Large intestine (tissue), 3 donors: ENCODE measurements at regions not wholly inside any gene's neighbourhood (a gene's known extent, or its start where the extent isn't known, plus 50 kb on each side); places are given as distances from the start of the nearest gene placed in this dataset.
"Not testable (repeated sequence)": the region's sequence is repeated elsewhere in the genome, so short reads cannot be mapped to it uniquely, and the experiment has no call there.

Experiments
- DNase-seq, 2 donors: peaks; one replicate each; pipeline versions ENCODE4 v3.0.0 to v3.0.0-alpha.2; 2013
- H3K27ac ChIP-seq: one replicate; pipeline ENCODE4 v1.5.1; 2013; ENCODE audit warnings: low read length
- H3K27me3 ChIP-seq: 2 replicates; pipeline ENCODE4 v1.6.1; 2013; ENCODE audit warnings: low read length; ENCODE audit not compliant: control insufficient read depth, insufficient read depth
- H3K36me3 ChIP-seq: 2 replicates; pipeline ENCODE4 v1.6.1; 2013; ENCODE audit warnings: low read length; ENCODE audit not compliant: control insufficient read depth, insufficient read depth
- H3K4me1 ChIP-seq: one replicate; pipeline ENCODE4 v1.6.1; 2013; ENCODE audit warnings: low read length; ENCODE audit not compliant: control insufficient read depth, insufficient read depth
- H3K4me3 ChIP-seq: one replicate; pipeline ENCODE4 v1.5.1; 2013; ENCODE audit warnings: low read length
- H3K9me3 ChIP-seq: one replicate; pipeline ENCODE4 v1.6.1; 2013; ENCODE audit warnings: mild to moderate bottlenecking, low read depth, low read length, moderate library complexity; ENCODE audit not compliant: control insufficient read depth
- WGBS: methylation state at CpG from one replicate; pipeline ENCODE4 v1.1.5; 2013; ENCODE audit warnings: low lambda C conversion rate; ENCODE audit not compliant: insufficient coverage; 5-methylcytosine and 5-hydroxymethylcytosine counted together

GRCh38 chr6:15145821-15146220 is 100.0 kb upstream of the JARID2 start:
- Histone ChIP-seq H3K27me3 (no peaks in the 10 kb centered on the region), H3K27ac (no peak overlapping the region), H3K9me3 (no peaks in the 10 kb centered on the region), H3K4me1 (no peaks in the 10 kb centered on the region), H3K36me3 (no peaks in the 10 kb centered on the region), H3K4me3 (no peak overlapping the region)
- no peak for DNase-seq

DNA sequence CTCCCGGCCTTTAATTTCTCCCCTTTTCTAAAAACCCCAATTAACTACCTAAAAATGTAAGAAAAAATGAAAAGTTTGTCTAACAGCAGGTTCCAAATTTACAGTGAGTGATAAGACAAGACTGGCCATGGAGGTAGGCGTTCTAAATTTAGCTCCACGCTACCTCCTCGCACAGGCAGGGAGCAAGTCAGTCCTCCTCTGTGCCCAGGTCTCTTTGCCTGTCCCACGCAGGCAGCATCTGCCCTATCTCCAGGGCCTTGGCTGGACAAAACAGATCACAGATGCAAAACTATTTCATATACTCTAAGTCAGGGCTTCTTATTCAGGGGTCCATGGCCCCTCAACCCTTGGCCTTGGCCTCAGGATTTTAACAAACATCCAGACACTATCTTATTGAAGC is 98.0 kb upstream of the JARID2 start:
- no peaks in the 10 kb centered on the region for H3K9me3 ChIP-seq
- H3K4me3 ChIP-seq, result no peak overlapping the region
- H3K27me3 ChIP-seq, result no peaks in the 10 kb centered on the region
- no peaks in the 10 kb centered on the region for H3K4me1 ChIP-seq
- no peaks in the 10 kb centered on the region for H3K36me3 ChIP-seq
- no peak for DNase-seq
- no CpG with 5 or more reads among the region's 5 CpGs for WGBS
- no peak overlapping the region for H3K27ac ChIP-seq

DNA sequence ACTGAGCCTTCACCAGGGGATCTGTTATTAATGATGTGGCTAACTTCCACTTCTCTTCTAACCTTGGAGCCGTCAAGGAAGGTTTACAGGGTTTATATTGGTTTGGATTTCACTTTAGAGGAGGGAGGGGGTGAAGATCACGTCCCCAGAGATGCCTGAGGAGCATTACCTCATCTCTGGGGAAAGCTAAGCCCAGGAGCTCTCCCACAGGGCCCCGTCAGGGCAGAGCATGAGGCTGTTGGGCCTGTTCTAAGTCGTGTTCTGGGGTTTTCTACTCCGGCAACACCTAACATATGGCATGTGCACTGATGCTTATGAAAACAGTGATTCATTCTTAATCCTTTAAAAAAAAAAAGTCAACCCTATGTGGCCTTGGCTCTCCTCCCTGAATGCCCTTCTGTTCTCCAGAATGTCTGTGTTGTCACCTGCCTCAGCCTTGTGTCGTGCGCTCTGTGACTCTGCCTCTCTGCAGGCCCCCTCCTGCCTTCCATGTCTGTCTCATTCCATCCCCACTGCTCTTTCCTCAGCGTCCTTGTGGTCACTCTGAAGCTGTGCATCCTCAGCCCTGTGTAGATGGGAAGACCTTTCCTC is 97.4 kb upstream of the JARID2 start:
- H3K27ac ChIP-seq, result no peak overlapping the region
- peak in 1 of 2 donors; percentile 11 for DNase-seq

DNA sequence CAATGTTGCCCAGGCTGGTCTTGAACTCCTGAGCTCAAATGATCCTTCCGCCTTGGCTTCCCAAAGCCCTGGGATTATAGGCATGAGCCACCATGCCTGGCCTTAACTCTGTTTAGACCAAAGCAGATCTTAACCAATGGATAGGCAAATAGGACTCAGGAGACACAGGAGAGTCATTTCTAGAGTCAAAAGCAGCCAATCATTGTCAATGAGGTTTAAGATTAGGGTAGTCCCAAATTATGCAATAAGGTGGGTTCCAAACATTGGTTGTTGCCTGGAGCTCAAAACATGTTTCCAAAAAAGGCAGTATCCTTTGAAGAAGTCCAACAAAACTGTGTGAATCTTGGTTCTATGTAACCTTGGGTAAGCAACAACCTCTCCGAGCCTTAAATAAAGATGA is 95.7 kb upstream of the JARID2 start:
- Histone ChIP-seq H3K4me3 (no peak overlapping the region), H3K9me3 (no peaks in the 10 kb centered on the region), H3K27ac (no peak overlapping the region), H3K4me1 (no peaks in the 10 kb centered on the region), H3K27me3 (no peaks in the 10 kb centered on the region), H3K36me3 (no peaks in the 10 kb centered on the region)
- no CpG with 5 or more reads among the region's 2 CpGs for WGBS
- DNase-seq, result no peak

More for the DNA sequence above, 97.4 kb upstream of the JARID2 start:
- Histone ChIP-seq H3K27me3 (no peaks in the 10 kb centered on the region), H3K36me3 (no peaks in the 10 kb centered on the region), H3K4me3 (no peak overlapping the region), H3K9me3 (no peaks in the 10 kb centered on the region), H3K4me1 (no peaks in the 10 kb centered on the region)
- no CpG with 5 or more reads among the region's 8 CpGs for WGBS

GRCh38 chr6:15152700-15153099 is 93.2 kb upstream of the JARID2 start:
- H3K27me3 ChIP-seq, result no peaks in the 10 kb centered on the region
- no peak overlapping the region for H3K4me3 ChIP-seq
- H3K9me3 ChIP-seq, result no peaks in the 10 kb centered on the region
- H3K4me1 ChIP-seq, result no peaks in the 10 kb centered on the region
- no peak for DNase-seq
- no peak overlapping the region for H3K27ac ChIP-seq
- no peaks in the 10 kb centered on the region for H3K36me3 ChIP-seq
- WGBS, result no CpG with 5 or more reads among the region's 2 CpGs

GRCh38 chr6:15153191-15153590 is 92.7 kb upstream of the JARID2 start:
- no peaks in the 10 kb centered on the region for H3K9me3 ChIP-seq
- no peaks in the 10 kb centered on the region for H3K27me3 ChIP-seq
- no CpG with 5 or more reads among the region's 7 CpGs for WGBS
- no peaks in the 10 kb centered on the region for H3K4me1 ChIP-seq
- no peak overlapping the region for H3K27ac ChIP-seq
- DNase-seq, result no peak
- no peak overlapping the region for H3K4me3 ChIP-seq
- no peaks in the 10 kb centered on the region for H3K36me3 ChIP-seq

GRCh38 chr6:15157479-15157878 is 88.4 kb upstream of the JARID2 start:
- no peak overlapping the region for H3K4me3 ChIP-seq
- no peaks in the 10 kb centered on the region for H3K36me3 ChIP-seq
- no peak overlapping the region for H3K27ac ChIP-seq
- H3K4me1 ChIP-seq, result no peaks in the 10 kb centered on the region
- H3K27me3 ChIP-seq, result no peaks in the 10 kb centered on the region
- no peaks in the 10 kb centered on the region for H3K9me3 ChIP-seq
- WGBS, result no CpG with 5 or more reads among the region's 2 CpGs
- no peak for DNase-seq

DNA sequence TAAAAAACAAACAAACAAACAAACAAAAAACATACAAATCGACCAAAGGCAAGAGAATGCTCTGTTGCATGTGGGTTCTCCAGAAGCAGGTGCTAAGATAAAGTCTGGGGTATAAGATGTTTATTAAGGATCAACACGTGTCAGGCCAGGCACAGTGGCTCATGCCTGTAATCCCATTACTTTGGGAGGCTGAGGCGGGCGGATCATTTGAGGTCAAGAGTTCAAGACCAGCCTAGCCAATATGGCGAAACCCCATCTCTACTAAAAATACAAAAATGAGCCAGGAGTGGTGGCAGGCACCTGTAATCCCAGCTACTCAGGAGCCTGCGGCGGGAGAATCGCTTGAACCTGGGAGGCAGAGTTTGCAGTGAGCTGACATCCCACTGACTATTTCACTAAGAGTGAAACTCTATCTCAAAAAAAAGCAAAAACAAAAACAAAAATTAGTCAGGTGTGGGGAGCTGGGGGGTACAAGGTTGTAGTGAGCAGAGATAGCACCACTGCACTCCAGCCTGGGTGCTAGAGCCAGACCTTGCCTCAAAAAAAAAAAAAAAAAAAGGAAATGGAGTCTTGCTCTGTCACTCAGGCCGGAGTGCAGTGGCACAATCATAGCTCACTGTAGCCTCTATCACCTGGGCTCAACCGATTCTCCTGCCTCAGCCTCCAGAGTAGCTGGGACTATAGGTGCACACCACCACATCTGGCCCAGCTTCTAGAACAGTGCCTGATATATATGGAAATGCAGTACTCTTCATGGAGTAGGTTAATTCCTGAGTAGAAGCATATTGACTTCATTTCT is 86.8 kb upstream of the JARID2 start:
- 71% methylated on average over 1 of the region's 10 CpGs for WGBS
- no peak overlapping the region for H3K4me3 ChIP-seq
- H3K36me3 ChIP-seq, result no peaks in the 10 kb centered on the region
- no peaks in the 10 kb centered on the region for H3K9me3 ChIP-seq
- H3K27ac ChIP-seq, result no peak overlapping the region
- H3K27me3 ChIP-seq, result no peaks in the 10 kb centered on the region
- no peak for DNase-seq
- no peaks in the 10 kb centered on the region for H3K4me1 ChIP-seq

- no peaks in the 10 kb centered on the region for H3K4me1 ChIP-seq
- no peak overlapping the region for H3K27ac ChIP-seq
- DNase-seq, result no peak
- H3K4me3 ChIP-seq, result no peak overlapping the region
- 90% methylated on average over 1 of the region's 2 CpGs for WGBS
- H3K9me3 ChIP-seq, result no peaks in the 10 kb centered on the region
- H3K27me3 ChIP-seq, result no peaks in the 10 kb centered on the region
- no peaks in the 10 kb centered on the region for H3K36me3 ChIP-seq
These were observed 85.1 kb upstream of the JARID2 start for GRCh38 chr6:15160812-15161211.

DNA sequence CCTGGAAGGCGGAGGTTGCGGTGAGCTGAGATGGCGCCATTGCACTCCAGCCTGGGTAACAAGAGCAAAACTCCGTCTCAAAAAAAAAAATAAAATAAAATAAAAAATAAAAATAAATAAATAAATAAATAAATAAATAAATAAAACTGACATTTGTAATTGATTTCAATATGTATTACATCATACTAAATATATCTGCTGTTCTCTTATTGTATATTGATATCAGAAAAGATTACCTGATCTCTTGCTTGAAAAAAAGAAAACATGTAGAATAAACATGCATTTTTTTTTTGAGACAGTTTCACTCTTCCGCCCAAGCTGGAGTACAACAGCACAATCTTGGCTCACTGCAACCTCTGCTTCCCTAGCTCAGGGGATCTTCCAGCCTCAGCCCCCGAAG is 81.0 kb upstream of the JARID2 start:
- not testable (repeated sequence) for H3K9me3 ChIP-seq, H3K4me3 ChIP-seq, DNase-seq, H3K4me1 ChIP-seq, H3K36me3 ChIP-seq, H3K27ac ChIP-seq, H3K27me3 ChIP-seq
- WGBS, result 100% methylated on average over 1 of the region's 6 CpGs

DNA sequence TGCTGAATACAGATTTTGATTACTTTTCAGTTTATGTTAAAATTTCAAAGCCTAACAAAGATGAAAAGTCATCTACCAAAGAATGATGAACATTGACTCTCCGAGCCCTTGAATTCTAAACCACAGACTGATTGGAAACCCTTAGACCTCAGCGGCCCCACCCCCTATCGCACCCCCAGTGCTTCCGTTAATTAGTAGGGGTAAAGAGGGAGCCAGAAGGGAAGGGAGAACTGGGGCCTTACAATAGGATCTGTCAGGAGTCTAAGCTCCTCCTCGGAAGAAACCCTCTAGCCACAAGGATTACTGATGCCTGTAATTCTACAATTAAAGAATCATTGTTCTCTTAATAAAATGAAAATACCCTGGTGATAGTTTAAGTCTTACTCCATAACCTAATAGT is 79.7 kb upstream of the JARID2 start:
- no CpG with 5 or more reads among the region's 5 CpGs for WGBS
- no peaks in the 10 kb centered on the region for H3K9me3 ChIP-seq
- H3K4me1 ChIP-seq, result no peaks in the 10 kb centered on the region
- no peak overlapping the region for H3K4me3 ChIP-seq
- DNase-seq, result no peak
- no peak overlapping the region for H3K27ac ChIP-seq
- H3K27me3 ChIP-seq, result no peaks in the 10 kb centered on the region
- no peaks in the 10 kb centered on the region for H3K36me3 ChIP-seq
